Vagina (tissue), 2 donors: ENCODE measurements at regions not wholly inside any gene's neighbourhood (a gene's known extent, or its start where the extent isn't known, plus 50 kb on each side); places are given as distances from the start of the nearest gene placed in this dataset.
"Not testable (repeated sequence)": the region's sequence is repeated elsewhere in the genome, so short reads cannot be mapped to it uniquely, and the experiment has no call there.

Experiments used
- POLR2A ChIP-seq, 2 donors: fragments of 450-650 bp; IDR thresholded peaks; one replicate each; pipeline ENCODE4 v1.6.1; 2017; ENCODE audit warnings: antibody characterized with exemption in 2 of 2, mild to moderate bottlenecking in 2 of 2, moderate library complexity in 2 of 2
- POLR2AphosphoS5 ChIP-seq, 2 donors: sonication (generic); formaldehyde crosslinking; IDR thresholded peaks; one replicate each; pipeline ENCODE4 v1.9.0; 2017; ENCODE audit warnings: antibody characterized with exemption in 2 of 2, mild to moderate bottlenecking in 2 of 2, low read depth in 1 of 2; ENCODE audit not compliant: insufficient read depth in 1 of 2

DNA sequence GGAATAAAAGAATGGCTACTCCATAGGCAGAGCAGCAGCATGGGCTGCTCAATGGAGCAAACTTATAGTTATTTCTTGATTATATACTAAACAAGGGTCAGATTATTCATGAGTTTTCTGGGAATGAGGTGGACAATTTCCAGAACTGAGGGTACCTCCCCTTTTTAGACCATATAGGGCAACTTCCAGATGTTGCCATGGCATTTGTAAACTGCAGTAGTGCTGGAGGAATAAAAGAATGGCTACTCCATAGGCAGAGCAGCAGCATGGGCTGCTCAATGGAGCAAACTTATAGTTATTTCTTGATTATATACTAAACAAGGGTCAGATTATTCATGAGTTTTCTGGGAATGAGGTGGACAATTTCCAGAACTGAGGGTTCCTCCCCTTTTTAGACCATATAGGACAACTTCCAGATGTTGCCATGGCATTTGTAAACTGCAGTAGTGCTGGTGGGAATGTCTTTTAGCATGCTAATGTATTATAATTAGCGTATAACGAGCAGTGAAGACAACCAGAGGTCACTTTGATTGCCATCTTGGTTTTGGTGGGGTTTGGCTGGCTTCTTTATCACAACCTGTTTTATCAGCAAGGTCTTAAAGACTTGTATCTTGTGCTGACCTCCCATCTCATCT lies 364.6 kb upstream of the RGS6 start:
- TF ChIP-seq POLR2A (IDR thresholded peaks at IDR 0.05); POLR2AphosphoS5 (IDR thresholded peaks at IDR 0.05; ENCODE audit: insufficient read depth in 1 of 2, low read depth in 1 of 2): not testable (repeated sequence)
